ENCODE measurements at regions not wholly inside any gene's neighbourhood (a gene's known extent, or its start where the extent isn't known, plus 50 kb on each side); places are given as distances from the start of the nearest gene placed in this dataset.

DNA sequence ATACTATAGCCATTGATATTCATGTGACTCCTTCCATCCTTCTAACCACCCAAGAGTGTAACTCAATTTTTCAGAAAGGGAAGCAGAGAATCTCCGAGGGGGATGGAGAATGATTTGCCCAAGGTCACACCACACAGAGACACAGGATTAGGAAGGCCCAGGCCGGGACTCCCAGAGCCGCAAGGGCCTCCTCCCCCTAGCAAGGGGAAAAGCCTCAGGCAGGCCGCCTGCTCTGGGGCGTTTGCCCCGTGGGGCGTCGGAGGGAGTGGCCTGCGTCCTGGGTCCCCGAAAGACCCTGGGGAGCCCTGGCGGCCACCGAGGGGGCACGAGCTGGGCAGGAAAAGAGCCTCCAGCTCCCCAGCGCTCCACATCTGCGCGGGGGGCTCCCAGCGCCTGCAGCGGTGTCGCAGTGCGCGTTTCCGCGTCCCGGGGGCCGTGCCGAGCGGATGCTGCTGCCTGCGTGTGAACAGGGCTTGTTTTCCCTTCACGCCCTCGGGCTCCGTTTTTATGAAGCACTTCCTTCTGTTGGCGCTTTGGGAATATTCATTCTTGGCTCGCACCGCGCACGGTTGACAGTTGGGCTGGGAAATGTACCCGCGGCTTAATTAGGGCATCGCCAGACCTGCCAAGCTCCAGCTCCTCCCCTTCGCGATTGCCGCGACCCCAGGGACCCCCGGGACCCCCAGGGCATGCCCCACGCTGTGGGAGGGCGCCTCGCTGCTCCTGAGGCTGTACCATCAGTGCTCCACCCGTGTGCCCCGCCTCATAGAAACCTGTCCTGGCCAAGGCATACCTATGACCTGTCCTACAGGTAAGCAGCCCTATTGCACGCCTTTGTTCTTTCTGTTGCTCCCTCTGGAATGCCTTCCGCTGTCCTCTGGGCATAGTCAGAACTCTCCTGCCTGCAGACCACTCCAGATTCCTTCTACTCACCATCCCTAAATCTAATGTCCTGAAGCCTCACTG is 158.9 kb upstream of the GLI2 start:
- intact Hi-C loops (cut with DNase I): no loop called here
- Histone ChIP-seq H3K27me3 (replicated peaks; ENCODE audit: insufficient read depth) (no peaks in the 10 kb centered on the region), H3K4me3 (peak overlapping the region; percentile 2 to 12), H3K36me3 (no peaks in the 10 kb centered on the region), H3K9me3 (no peaks in the 10 kb centered on the region), H3K27ac (no peak overlapping the region), H3K4me1 (replicated peaks) (no peaks in the 10 kb centered on the region)
- DNase-seq (ENCODE audit: low spot score): no peak
- 8% methylated on average over 45 of the region's 51 CpGs for WGBS
- TF ChIP-seq, protein P1, sequence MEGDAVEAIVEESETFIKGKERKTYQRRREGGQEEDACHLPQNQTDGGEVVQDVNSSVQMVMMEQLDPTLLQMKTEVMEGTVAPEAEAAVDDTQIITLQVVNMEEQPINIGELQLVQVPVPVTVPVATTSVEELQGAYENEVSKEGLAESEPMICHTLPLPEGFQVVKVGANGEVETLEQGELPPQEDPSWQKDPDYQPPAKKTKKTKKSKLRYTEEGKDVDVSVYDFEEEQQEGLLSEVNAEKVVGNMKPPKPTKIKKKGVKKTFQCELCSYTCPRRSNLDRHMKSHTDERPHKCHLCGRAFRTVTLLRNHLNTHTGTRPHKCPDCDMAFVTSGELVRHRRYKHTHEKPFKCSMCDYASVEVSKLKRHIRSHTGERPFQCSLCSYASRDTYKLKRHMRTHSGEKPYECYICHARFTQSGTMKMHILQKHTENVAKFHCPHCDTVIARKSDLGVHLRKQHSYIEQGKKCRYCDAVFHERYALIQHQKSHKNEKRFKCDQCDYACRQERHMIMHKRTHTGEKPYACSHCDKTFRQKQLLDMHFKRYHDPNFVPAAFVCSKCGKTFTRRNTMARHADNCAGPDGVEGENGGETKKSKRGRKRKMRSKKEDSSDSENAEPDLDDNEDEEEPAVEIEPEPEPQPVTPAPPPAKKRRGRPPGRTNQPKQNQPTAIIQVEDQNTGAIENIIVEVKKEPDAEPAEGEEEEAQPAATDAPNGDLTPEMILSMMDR (IDR thresholded peaks at IDR 0.05): no peak

GRCh38 chr2:120577721-120578295 is 157.9 kb upstream of the GLI2 start:
- no peaks in the 10 kb centered on the region for H3K9me3 ChIP-seq
- 95% methylated on average over 12 of the region's 12 CpGs for WGBS
- TF ChIP-seq POLR2A (IDR thresholded peaks at IDR 0.05) (no peak), POLR2AphosphoS5 (IDR thresholded peaks at IDR 0.05) (no peak)
- TF ChIP-seq, protein P1 (IDR thresholded peaks at IDR 0.05): no peak
- H3K4me1 ChIP-seq (replicated peaks): no peaks in the 10 kb centered on the region
- H3K36me3 ChIP-seq: no peaks in the 10 kb centered on the region
- no peak for DNase-seq (ENCODE audit: low spot score)
- intact Hi-C loops (cut with DNase I): no loop called here
- H3K27ac ChIP-seq: no peak overlapping the region
- no peak overlapping the region for H3K4me3 ChIP-seq
- no peaks in the 10 kb centered on the region for H3K27me3 ChIP-seq (replicated peaks; ENCODE audit: insufficient read depth)

GRCh38 chr2:120578576-120579352 is 156.9 kb upstream of the GLI2 start:
- WGBS: 93% methylated on average over 17 of the region's 17 CpGs
- TF ChIP-seq POLR2A (IDR thresholded peaks at IDR 0.05) (no peak), POLR2AphosphoS5 (IDR thresholded peaks at IDR 0.05) (no peak)
- TF ChIP-seq, protein P1 (IDR thresholded peaks at IDR 0.05): no peak
- Histone ChIP-seq H3K27me3 (replicated peaks; ENCODE audit: insufficient read depth) (no peaks in the 10 kb centered on the region), H3K4me1 (replicated peaks) (no peaks in the 10 kb centered on the region), H3K36me3 (no peaks in the 10 kb centered on the region), H3K4me3 (no peak overlapping the region), H3K27ac (no peak overlapping the region), H3K9me3 (no peaks in the 10 kb centered on the region)
- intact Hi-C loops (cut with DNase I): no loop called here
- no peak for DNase-seq (ENCODE audit: low spot score)

DNA sequence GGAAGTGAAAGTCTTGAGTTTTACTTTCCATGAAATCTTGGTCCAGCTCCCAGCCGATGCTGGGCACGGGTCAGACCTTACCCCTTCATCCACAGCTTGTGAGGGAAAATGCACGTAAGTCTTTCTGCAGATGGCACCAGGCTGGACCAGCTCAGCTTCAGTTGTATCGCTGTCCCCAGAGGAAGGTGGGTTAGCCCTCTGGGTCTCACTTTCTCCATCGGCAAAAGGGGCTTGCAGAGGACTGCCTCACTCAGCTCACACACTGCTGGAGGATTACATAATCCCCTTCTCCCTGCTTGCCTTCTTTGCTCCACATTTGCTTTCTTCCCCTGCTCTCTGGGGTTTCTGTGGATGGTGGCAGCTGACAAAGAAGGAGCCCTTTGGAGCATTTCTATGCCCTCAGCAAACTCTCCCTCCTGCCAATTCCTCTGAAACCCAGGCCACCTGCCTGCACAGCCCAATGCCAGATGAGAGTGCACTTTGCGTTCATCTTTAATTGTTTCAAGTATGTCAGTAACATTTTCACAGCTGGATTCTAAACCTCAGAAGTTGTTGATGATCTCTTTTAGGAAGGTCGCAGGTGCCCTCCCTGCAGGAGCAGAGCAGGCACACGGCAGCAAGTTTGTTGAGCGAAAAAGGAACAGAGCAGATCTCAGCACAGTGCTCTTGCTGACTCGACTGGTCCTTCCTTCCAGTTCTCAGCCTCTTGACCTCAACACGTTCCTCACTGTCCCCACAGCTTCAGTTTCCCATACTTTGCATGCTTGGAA is 155.6 kb upstream of the GLI2 start:
- 86% methylated on average over 11 of the region's 11 CpGs for WGBS
- Histone ChIP-seq H3K27ac (no peak overlapping the region), H3K4me1 (replicated peaks) (no peaks in the 10 kb centered on the region), H3K9me3 (no peaks in the 10 kb centered on the region), H3K36me3 (no peaks in the 10 kb centered on the region), H3K27me3 (replicated peaks; ENCODE audit: insufficient read depth) (no peaks in the 10 kb centered on the region), H3K4me3 (no peak overlapping the region)
- TF ChIP-seq, protein P1 (IDR thresholded peaks at IDR 0.05): no peak
- no peak for TF ChIP-seq POLR2A (IDR thresholded peaks at IDR 0.05)
- TF ChIP-seq POLR2AphosphoS5 (IDR thresholded peaks at IDR 0.05): no peak
- intact Hi-C loops (cut with DNase I): no loop called here
- no peak for DNase-seq (ENCODE audit: low spot score)
